ENCODE measurements at regions not wholly inside any gene's neighbourhood (a gene's known extent, or its start where the extent isn't known, plus 50 kb on each side); places are given as distances from the start of the nearest gene placed in this dataset.

- H3K79me2 ChIP-seq (ENCODE audit: insufficient read depth, low read length), result no peaks in the 10 kb centered on the region
- no peak overlapping the region for H3K4me3 ChIP-seq (ENCODE audit: low read length, poor library complexity, severe bottlenecking)
- no peaks in the 10 kb centered on the region for H4K20me1 ChIP-seq (ENCODE audit: insufficient read depth, low read length, poor library complexity, severe bottlenecking)
- H3K27me3 ChIP-seq (ENCODE audit: insufficient read depth, low read length, poor library complexity, severe bottlenecking), result no peaks in the 10 kb centered on the region
- no peaks in the 10 kb centered on the region for H3K36me3 ChIP-seq (ENCODE audit: insufficient read depth, low read length)
- H3K9me3 ChIP-seq (ENCODE audit: insufficient read depth, low read depth, low read length), result no peaks in the 10 kb centered on the region
- no peak overlapping the region for H2AFZ ChIP-seq (ENCODE audit: low read length)
- TF ChIP-seq, protein P1, sequence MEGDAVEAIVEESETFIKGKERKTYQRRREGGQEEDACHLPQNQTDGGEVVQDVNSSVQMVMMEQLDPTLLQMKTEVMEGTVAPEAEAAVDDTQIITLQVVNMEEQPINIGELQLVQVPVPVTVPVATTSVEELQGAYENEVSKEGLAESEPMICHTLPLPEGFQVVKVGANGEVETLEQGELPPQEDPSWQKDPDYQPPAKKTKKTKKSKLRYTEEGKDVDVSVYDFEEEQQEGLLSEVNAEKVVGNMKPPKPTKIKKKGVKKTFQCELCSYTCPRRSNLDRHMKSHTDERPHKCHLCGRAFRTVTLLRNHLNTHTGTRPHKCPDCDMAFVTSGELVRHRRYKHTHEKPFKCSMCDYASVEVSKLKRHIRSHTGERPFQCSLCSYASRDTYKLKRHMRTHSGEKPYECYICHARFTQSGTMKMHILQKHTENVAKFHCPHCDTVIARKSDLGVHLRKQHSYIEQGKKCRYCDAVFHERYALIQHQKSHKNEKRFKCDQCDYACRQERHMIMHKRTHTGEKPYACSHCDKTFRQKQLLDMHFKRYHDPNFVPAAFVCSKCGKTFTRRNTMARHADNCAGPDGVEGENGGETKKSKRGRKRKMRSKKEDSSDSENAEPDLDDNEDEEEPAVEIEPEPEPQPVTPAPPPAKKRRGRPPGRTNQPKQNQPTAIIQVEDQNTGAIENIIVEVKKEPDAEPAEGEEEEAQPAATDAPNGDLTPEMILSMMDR (conservative IDR thresholded peaks at IDR 0.05; ENCODE audit: low read length), result no peak
- no peak for TF ChIP-seq EZH2phosphoT487 (IDR thresholded peaks at IDR 0.05; ENCODE audit: borderline replicate concordance)
- H3K9ac ChIP-seq (ENCODE audit: low read depth, low read length, poor library complexity, severe bottlenecking), result no peak overlapping the region
- no peak overlapping the region for H3K4me2 ChIP-seq (ENCODE audit: low read depth, low read length, poor library complexity, severe bottlenecking)
- H3K9me2 ChIP-seq (replicated peaks; ENCODE audit: low read depth, low read length), result no peaks in the 10 kb centered on the region
- H3F3A ChIP-seq (ENCODE audit: low read depth), result no peaks in the 10 kb centered on the region
- peaks cover 4% of the 10 kb centered on the region for H3K4me1 ChIP-seq (ENCODE audit: insufficient read depth, low read length, poor library complexity, severe bottlenecking)
These were observed 1467.0 kb upstream of the B3GALT2 start for GRCh38 chr1:194653385-194653784.

- Histone ChIP-seq H3K4me3 (ENCODE audit: low read length, poor library complexity, severe bottlenecking) (no peak overlapping the region), H3K9me3 (ENCODE audit: insufficient read depth, low read depth, low read length) (no peaks in the 10 kb centered on the region; the same call in 1 of the 2 replicates), H3K79me2 (ENCODE audit: insufficient read depth, low read length) (no peaks in the 10 kb centered on the region), H2AFZ (ENCODE audit: low read length) (no peak overlapping the region), H4K20me1 (ENCODE audit: insufficient read depth, low read length, poor library complexity, severe bottlenecking) (no peaks in the 10 kb centered on the region), H3F3A (ENCODE audit: low read depth) (no peaks in the 10 kb centered on the region), H3K4me1 (ENCODE audit: insufficient read depth, low read length, poor library complexity, severe bottlenecking) (no peaks in the 10 kb centered on the region), H3K36me3 (ENCODE audit: insufficient read depth, low read length) (no peaks in the 10 kb centered on the region), H3K9ac (ENCODE audit: low read depth, low read length, poor library complexity, severe bottlenecking) (no peak overlapping the region), H3K4me2 (ENCODE audit: low read depth, low read length, poor library complexity, severe bottlenecking) (no peak overlapping the region), H3K9me2 (replicated peaks; ENCODE audit: low read depth, low read length) (no peaks in the 10 kb centered on the region), H3K27me3 (ENCODE audit: insufficient read depth, low read length, poor library complexity, severe bottlenecking) (no peaks in the 10 kb centered on the region)
- TF ChIP-seq EZH2phosphoT487 (IDR thresholded peaks at IDR 0.05; ENCODE audit: borderline replicate concordance), result no peak
- TF ChIP-seq, protein P1 (conservative IDR thresholded peaks at IDR 0.05; ENCODE audit: low read length), result no peak
These were observed 1460.7 kb upstream of the B3GALT2 start for GRCh38 chr1:194647118-194647517.

DNA sequence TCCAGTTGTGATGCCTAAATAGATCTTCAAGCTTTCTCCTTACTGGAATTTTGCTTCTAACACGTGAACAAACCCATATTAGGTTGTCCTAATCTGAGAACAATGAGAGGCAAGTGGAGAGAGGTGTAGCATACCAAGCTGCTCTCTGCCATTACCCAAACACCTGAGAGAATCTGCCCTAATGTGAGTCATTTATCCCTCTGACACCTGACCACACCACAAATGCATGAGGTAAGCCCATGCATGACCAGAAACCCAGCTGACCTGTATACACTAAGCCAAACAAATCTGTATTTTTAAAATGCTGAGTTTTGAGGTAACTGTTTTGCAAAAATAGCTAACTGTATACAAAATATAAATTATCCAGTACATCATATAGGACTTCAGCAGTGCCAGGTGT is 1458.1 kb upstream of the B3GALT2 start:
- Histone ChIP-seq H3K9me3 (ENCODE audit: insufficient read depth, low read depth, low read length) (no peaks in the 10 kb centered on the region; the same call in 1 of the 2 replicates), H3K27me3 (ENCODE audit: insufficient read depth, low read length, poor library complexity, severe bottlenecking) (no peaks in the 10 kb centered on the region), H3K4me3 (ENCODE audit: low read length, poor library complexity, severe bottlenecking) (no peak overlapping the region), H3K4me1 (ENCODE audit: insufficient read depth, low read length, poor library complexity, severe bottlenecking) (no peaks in the 10 kb centered on the region), H2AFZ (ENCODE audit: low read length) (no peak overlapping the region), H3K79me2 (ENCODE audit: insufficient read depth, low read length) (no peaks in the 10 kb centered on the region), H3K36me3 (ENCODE audit: insufficient read depth, low read length) (no peaks in the 10 kb centered on the region), H4K20me1 (ENCODE audit: insufficient read depth, low read length, poor library complexity, severe bottlenecking) (no peaks in the 10 kb centered on the region), H3K9me2 (replicated peaks; ENCODE audit: low read depth, low read length) (no peaks in the 10 kb centered on the region), H3K9ac (ENCODE audit: low read depth, low read length, poor library complexity, severe bottlenecking) (no peak overlapping the region), H3F3A (ENCODE audit: low read depth) (no peaks in the 10 kb centered on the region), H3K4me2 (ENCODE audit: low read depth, low read length, poor library complexity, severe bottlenecking) (no peak overlapping the region)
- TF ChIP-seq, protein P1 (conservative IDR thresholded peaks at IDR 0.05; ENCODE audit: low read length), result no peak
- TF ChIP-seq EZH2phosphoT487 (IDR thresholded peaks at IDR 0.05; ENCODE audit: borderline replicate concordance), result no peak

Measured in Loucy (cell line).